GM12892 (cell line): ENCODE measurements at regions not wholly inside any gene's neighbourhood (a gene's known extent, or its start where the extent isn't known, plus 50 kb on each side); places are given as distances from the start of the nearest gene placed in this dataset.

Experiments
- POLR2A ChIP-seq: IDR thresholded peaks from 2 replicates; pipeline ENCODE4 v1.6.1; 2011; ENCODE audit warnings: low read depth, low read length, control low read depth
- POLR2AphosphoS5 ChIP-seq: IDR thresholded peaks from 2 replicates; pipeline ENCODE4 v1.6.1; 2011; ENCODE audit warnings: low read depth, low read length, control low read depth

- TF ChIP-seq POLR2AphosphoS5 (no peak), POLR2A (no peak)
Observed at GRCh38 chr5:4191703-4192102, 596.1 kb downstream of the IRX1 start.
